ENCODE measurements at regions not wholly inside any gene's neighbourhood (a gene's known extent, or its start where the extent isn't known, plus 50 kb on each side); places are given as distances from the start of the nearest gene placed in this dataset.

DNA sequence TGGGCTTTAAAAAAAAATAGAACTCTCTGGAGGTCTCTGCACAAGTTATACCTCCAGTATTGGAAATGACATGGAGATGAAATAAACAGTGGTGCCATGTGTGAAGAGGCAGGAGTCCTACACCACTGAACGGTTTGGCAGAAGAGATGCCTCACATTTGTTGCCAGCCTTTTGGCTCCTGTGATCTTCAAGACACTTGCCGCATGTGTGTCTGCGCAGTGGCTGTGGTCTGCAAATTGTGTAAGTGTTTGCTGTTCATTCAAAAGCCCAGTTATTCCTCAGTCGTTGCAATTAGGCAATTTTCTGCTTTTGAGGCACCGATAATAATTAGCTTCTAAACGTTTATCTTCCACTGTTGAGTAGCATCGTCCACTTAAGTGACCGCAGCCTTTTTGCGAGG, 319.1 kb downstream of the BRD1 start:
- TF ChIP-seq, protein P1, sequence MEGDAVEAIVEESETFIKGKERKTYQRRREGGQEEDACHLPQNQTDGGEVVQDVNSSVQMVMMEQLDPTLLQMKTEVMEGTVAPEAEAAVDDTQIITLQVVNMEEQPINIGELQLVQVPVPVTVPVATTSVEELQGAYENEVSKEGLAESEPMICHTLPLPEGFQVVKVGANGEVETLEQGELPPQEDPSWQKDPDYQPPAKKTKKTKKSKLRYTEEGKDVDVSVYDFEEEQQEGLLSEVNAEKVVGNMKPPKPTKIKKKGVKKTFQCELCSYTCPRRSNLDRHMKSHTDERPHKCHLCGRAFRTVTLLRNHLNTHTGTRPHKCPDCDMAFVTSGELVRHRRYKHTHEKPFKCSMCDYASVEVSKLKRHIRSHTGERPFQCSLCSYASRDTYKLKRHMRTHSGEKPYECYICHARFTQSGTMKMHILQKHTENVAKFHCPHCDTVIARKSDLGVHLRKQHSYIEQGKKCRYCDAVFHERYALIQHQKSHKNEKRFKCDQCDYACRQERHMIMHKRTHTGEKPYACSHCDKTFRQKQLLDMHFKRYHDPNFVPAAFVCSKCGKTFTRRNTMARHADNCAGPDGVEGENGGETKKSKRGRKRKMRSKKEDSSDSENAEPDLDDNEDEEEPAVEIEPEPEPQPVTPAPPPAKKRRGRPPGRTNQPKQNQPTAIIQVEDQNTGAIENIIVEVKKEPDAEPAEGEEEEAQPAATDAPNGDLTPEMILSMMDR (IDR thresholded peaks at IDR 0.05; ENCODE audit: insufficient read depth, low read length, poor library complexity, severe bottlenecking), result no peak
- no peak for TF ChIP-seq EZH2phosphoT487 (conservative IDR thresholded peaks at IDR 0.05; ENCODE audit: low read length)
